ENCODE measurements at regions not wholly inside any gene's neighbourhood (a gene's known extent, or its start where the extent isn't known, plus 50 kb on each side); places are given as distances from the start of the nearest gene placed in this dataset.

GRCh38 chr13:63094717-63095116, 1679.1 kb upstream of the PCDH20 start:
- DNase-seq, result no peak

DNA sequence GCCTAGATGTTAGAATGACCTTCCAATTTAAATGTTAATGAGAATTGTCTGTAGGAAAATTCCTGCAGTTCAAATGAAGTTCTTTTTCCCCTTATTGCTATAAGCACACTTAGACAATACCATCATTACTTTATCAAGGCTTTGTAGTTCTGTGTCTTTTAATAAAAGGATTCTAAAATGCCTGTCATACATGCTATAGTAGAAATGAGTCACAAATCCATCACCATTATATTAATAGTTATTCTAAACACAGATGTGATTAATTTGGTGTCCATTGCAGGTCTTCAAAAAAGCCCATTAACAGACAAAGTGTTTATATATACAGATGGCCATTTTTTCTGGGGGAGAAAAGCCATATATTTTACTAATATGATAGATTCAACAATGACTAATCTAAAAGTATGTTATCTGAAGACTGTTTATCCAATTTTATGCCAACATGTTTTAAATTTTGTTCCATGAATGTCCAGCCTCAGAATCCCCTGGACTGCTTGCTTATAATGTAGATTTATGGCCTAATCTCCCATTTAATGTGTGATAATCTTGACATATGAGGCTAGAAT, 1678.3 kb upstream of the PCDH20 start:
- no peak for DNase-seq

- no peak for DNase-seq
Measured at GRCh38 chr13:63092456-63092855, 1676.8 kb upstream of the PCDH20 start.

- DNase-seq, result no peak
Measured at GRCh38 chr13:63090524-63090923, 1674.9 kb upstream of the PCDH20 start.

DNA sequence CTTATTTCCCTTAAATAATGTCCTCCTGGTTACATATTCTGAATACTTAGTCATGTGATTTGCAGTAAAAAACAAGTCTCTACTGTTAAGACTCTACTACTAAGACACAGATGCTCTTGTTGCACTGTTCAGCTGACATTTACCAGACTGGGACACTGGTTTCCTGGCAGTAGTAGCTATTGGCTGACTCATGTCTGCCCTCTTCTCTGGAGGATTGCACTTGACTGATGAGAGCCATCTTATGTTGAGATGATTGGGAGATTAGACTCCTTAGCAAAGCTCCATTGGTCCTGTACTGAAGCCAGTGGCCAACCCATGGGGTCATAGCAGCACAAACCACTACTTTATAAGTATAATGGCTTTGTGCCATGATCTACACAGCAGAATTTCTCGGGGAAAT, 1672.6 kb upstream of the PCDH20 start:
- DNase-seq, result no peak

DNA sequence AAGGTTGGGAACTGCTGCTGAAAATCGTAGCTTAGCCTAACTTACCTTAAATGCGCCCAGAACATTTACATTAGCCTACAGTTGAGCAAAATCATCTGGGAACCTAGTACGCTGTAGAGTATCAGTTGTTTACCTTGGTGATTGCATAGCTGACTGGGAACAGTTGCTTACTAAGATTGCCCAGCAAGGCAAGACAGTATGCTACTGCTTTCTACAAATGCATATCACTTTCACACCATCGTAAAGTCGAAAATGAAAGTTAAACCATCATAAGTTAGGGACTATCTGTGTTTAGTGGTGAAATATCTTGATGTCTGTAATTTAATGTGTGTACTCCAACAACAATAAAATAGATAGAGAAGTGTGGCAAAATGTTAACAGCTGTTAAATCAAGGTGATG, 1670.6 kb upstream of the PCDH20 start:
- DNase-seq, result no peak

DNA sequence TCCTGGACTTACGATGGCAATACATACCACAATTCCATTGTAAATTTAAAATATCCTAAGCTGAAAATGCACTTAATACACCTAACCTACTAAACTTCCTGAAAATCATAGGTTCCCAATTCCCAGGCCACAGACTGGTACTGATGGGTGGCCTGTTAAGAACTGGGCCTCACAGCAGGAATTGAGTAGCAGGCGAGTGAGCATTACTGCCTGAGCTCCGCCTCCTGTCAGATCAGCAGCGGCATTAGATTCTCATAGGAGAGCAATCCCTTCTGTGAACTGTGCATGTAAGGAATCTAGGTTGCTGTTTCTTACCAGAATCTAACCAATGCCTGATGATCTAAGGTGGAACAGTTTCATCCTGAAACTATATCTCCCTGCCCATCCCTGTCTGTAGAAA, 1670.2 kb upstream of the PCDH20 start:
- no peak for DNase-seq

DNA sequence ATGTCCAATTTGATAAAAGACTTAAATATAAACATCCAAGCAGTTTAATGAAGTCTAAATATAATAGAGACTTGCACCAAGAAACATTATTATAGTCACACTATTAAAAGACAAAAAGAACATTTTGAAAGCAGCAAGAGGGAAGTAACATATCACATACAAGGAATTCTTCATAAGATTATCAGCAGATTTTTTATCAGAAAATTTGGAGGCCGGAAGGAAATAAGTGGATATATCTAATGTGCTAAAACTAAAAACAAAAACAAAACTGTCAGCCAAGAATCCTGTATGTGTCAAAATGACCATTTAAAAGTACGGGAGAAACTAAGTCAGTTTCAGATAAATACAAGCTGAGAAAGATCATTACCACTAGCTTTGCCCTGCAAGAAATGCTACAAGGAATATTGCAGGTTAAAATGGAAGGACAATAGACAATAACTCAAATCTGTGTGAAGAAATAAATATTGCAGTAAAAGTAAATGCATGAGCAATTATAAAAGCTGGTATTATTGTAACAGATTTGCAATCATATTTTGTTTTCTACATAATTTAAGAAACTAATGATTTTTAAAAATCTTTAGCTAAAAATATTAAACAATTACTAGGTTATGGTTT, 1665.9 kb upstream of the PCDH20 start:
- no peak for DNase-seq

DNA sequence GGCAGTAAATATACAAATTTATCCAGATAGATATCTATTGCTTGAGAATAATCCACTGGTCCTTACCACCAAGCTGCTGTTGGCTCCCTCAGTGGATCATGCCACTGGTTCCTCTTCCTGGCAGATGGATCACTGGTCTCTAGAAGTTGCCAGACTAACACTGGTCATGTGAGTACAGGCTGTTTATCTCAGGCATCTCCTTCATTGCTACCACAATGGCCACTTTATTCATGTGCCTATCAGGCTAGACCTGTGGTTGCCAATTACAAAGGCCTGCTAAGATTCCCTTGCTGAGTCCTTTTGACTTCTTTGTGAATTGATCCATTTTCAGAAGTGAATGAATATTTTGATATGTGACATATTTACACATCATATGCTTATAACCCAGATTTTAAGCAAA, 1659.5 kb upstream of the PCDH20 start:
- DNase-seq, result no peak

DNA sequence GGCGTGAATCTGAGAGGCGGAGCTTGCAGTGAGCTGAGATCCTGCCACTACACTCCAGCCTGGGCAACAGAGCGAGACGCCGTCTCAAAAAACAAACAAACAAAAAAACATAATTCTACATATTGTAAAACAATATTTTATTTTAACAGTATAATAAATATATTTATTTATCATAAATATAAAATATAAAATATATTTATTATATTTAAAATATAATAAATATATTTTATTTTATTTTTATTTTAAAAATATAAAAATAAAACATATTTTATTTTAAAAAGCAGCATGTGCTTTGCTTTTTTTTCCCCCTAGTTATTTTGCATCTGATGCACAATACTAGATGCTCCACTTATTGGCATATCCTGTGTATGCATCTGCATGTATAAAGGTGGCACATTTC, 1634.6 kb upstream of the PCDH20 start:
- no peak for DNase-seq

DNA sequence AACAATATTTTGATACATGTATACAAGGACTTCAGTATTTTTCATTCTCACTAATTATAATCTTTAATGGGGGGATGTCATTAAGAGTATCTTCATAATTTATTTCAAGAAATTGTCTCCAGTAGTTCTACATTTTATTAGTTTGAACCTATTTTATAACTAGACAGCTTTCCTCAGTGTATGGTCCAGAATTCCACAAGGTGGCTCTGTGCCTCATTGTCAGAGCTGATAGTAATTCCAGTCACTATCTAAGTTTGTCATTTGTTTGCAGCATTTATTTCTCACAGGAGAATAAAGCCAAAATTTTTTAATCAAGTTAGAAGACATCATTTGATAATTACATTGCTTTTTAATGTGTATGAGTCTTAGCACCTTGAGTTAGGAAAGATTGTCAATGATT, 1633.0 kb upstream of the PCDH20 start:
- DNase-seq, result no peak

DNA sequence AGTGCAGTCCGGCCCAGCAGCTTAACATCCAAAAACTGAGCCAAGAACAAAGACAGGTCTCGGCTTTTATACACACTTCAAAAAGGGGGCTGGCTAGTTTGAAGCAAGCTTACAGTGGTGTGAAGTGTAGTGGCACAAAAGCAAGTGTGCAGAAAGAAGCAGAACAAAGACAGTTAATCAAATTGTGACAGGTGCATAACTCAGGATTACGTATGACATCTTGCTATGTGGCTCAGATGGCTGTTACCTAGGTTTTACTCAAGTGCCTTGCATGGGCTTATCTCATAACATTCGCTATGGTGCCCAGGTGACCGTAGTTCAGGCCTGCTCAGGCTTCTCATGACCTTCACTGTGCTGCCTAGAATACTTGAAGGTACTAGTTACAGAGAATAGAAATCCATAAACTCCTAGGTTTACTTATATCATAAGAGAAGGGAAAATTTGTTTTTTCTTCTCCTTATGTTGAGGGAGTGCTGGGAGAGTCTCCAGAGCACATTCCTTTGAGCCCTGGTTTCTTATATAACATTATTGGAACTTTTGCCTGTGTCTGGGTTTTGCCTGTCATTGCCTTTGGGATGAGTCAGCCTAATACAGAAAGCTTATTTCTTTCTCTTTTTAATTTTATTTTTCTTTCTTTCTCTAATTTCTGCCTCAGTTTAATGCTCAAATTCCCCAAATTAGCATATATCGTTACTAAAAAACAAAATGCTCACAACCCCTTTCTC, 1629.1 kb upstream of the PCDH20 start:
- DNase-seq, result no peak

GRCh38 chr13:63042686-63043085, 1627.0 kb upstream of the PCDH20 start:
- no peak for DNase-seq

DNA sequence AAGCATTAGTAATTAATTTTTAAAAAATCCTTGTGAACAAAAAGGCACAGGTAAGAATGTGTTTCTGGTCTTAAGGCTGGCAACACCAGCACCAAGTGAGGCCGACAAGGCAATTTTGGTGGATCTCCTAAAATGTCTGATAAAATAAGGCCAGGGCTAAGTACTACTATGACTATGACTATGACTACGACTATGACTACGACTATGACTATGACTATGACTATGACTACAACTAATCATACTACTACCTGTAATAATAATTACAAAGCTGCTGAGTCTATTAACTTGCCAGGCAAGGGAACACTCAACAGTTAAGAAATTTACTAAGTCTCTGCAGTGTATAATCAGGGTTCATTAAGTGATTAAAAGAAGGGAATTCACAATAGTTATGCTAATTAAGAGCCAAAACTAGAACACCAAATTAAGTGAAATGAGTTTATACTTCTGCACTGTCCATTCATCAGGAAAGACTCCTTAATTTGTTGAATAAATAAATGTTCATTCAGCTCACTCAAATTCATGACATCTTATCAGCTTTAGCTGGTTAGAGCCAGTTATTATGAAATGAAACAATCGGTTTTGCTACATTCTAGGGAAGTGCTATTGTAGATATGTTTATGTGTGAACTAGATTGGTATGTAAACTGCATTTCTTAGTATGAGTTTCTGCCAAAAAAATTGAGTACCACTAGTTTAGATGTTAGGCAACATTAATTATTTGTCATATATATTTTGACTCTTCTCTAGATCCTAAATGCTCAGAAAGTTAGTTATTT, 1626.2 kb upstream of the PCDH20 start:
- no peak for DNase-seq

DNA sequence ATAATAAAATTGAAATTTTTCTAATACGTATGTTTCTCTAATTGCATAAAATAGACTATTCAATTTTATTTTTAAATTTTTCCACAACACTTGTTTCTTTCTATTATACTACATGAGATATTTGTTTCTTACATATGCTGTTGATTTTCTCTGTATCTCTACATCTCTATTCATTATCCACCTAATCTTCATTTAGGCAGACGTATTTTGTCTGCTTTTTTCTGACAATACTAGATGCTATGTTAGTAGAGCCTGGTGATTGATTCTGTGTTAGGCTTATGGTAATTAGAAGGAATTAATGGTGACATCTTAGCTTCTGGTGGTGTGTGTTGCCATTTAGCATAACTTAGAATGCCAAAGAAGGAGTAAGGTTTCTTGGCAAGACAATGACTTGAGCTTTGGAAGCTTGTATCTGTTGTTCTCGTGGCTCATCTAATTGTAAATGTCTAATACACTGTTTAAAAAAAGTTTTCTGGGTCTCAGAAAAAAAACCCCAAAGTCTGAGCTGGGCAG, 1610.7 kb upstream of the PCDH20 start:
- DNase-seq, result no peak

- DNase-seq, result no peak
Measured at GRCh38 chr13:63025741-63026140, 1610.1 kb upstream of the PCDH20 start.

- DNase-seq, result no peak
Measured at GRCh38 chr13:63024458-63024857, 1608.8 kb upstream of the PCDH20 start.

DNA sequence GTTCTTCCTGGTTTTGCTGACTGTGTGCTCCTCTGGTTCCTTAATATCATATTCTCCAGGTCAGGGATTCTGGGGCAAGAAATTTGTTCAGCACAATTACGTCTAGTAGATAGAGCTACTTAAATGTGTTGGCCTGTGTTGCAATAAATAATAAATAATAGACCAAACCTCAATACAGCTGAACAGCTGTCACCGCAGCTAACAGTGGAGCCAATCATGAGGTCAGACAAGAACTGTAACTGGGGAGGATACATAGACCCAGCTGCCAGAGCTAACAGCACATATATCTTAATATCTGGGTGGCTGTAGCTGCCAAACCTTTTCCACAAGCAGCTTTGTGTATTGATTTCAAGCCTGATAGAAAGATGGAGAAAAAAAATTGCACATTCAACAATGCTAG, 1596.3 kb upstream of the PCDH20 start:
- no peak for DNase-seq

GRCh38 chr13:63010072-63010658, 1594.5 kb upstream of the PCDH20 start:
- DNase-seq, result no peak

- DNase-seq, result no peak
Measured at GRCh38 chr13:63005625-63006024, 1590.0 kb upstream of the PCDH20 start.

DNA sequence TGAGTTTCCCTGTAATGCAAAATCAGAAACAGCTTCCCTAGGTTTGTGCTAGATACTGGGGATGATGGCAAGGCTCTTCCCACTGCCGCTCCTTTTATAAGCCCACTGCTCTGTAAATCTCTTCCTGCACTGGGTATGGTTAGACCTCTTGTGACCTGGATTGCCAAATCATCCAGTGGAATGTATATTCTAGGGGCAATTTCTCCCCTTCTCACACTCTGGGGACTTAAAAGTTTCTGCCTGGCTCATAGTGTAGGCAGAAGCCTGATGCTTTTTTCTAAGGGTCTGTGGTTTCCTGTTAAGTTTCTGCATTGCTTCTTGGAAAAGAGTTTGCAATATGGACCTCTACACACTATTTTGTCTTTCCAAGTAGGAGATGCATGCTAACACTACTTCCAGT, 1582.0 kb upstream of the PCDH20 start:
- no peak for DNase-seq

GRCh38 chr13:62997038-62997599, 1581.5 kb upstream of the PCDH20 start:
- no peak for DNase-seq

DNA sequence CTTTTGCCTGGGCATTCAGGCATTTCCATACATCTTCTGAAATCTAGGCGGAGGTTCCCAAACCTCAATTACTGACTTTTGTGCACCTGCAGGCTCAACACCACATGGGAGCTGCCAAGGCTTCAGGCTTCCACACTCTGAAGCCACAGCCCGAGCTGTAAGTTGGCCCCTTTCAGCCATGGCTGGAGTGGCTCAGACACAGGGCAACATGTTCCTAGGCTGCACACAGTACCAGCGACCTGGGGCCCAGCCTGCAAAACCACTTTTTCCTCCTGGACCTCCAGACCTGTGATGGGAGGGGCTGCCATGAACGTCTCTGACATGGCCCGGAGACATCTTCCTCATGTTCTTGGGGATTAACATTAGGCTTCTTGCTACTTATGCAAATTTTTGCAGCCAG, 1558.2 kb upstream of the PCDH20 start:
- no peak for DNase-seq

All from 8988T (cell line).